H1 (cell line): ENCODE measurements at regions not wholly inside any gene's neighbourhood (a gene's known extent, or its start where the extent isn't known, plus 50 kb on each side); places are given as distances from the start of the nearest gene placed in this dataset.

Source experiments
- CTCF ChIA-PET: fragments of 300-600 bp; sonication (Branson Sonifier 250); formaldehyde crosslinking; loops from one replicate; lab custom pipeline; 2021; ENCODE audit not compliant: partially characterized antibody; lab: Charles Lee
- POLR2A ChIA-PET: fragments of 300-600 bp; sonication (Branson Sonifier 250); formaldehyde crosslinking; loops from one replicate; lab custom pipeline; 2021; ENCODE audit warnings: inconsistent platforms; ENCODE audit not compliant: partially characterized antibody; lab: Charles Lee
- DNase-seq, 2 experiments: peaks; one replicate each; pipeline versions ENCODE4 v3.0.0 to v3.0.0-alpha.2; 2010 to 2022; ENCODE audit warnings: low spot score in 2 of 2, low read depth in 1 of 2, mixed read lengths in 1 of 2
- FAIRE-seq: peaks from 2 replicates; lab custom pipeline; 2011; peaks lifted over from hg19 to GRCh38; lab: Jason Lieb, UNC
- H2AFZ ChIP-seq: 2 replicates; pipeline ENCODE4 v1.8.1; 2012; ENCODE audit warnings: low read length, inconsistent platforms
- H2AK5ac ChIP-seq: 2 replicates; pipeline ENCODE4 v1.6.1; 2013; ENCODE audit warnings: low read depth, low read length
- H2BK120ac ChIP-seq: replicated peaks from 2 replicates; pipeline ENCODE3; 2013; ENCODE audit warnings: low read depth, low read length, inconsistent platforms
- H2BK12ac ChIP-seq: 2 replicates; pipeline ENCODE4 v1.6.1; 2013; ENCODE audit warnings: low read depth, low read length
- H2BK15ac ChIP-seq: 2 replicates; pipeline ENCODE4 v1.6.1; 2013; ENCODE audit warnings: low read length
- H2BK20ac ChIP-seq: 2 replicates; pipeline ENCODE4 v1.6.1; 2013; ENCODE audit warnings: low read length
- H2BK5ac ChIP-seq: 2 replicates; pipeline ENCODE4 v1.6.1; 2013; ENCODE audit warnings: low read depth, low read length
- H3K14ac ChIP-seq: 2 replicates; pipeline ENCODE4 v1.6.1; 2013; ENCODE audit warnings: inconsistent platforms; ENCODE audit not compliant: insufficient read length
- H3K18ac ChIP-seq: 2 replicates; pipeline ENCODE4 v1.6.1; 2013; ENCODE audit warnings: low read length; ENCODE audit errors: extremely low read depth
- H3K23ac ChIP-seq: 2 replicates; pipeline ENCODE4 v1.6.1; 2013; ENCODE audit warnings: inconsistent platforms; ENCODE audit not compliant: insufficient read length
- H3K23me2 ChIP-seq: 2 replicates; pipeline ENCODE4 v1.6.1; 2013; ENCODE audit warnings: low read depth, low read length
- H3K27ac ChIP-seq: 2 replicates; pipeline ENCODE4 v1.6.1; 2011; ENCODE audit warnings: low read depth, low read length, inconsistent platforms
- H3K27me3 ChIP-seq, 4 experiments: replicated peaks in 1 of 4; 1 replicate in 1 of 4; 2 replicates in 3 of 4; pipeline versions ENCODE4 v1.6.1 to v1.8.1; 2011 to 2013; ENCODE audit warnings: low read length in 3 of 4, mild to moderate bottlenecking in 3 of 4, inconsistent platforms in 2 of 4, mixed read lengths in 2 of 4, moderate library complexity in 1 of 4; ENCODE audit not compliant: control insufficient read depth in 3 of 4, insufficient read depth in 3 of 4; ENCODE audit errors: extremely low read depth in 1 of 4
- H3K36me3 ChIP-seq, 4 experiments: 2 replicates each; pipeline versions ENCODE4 v1.6.1 to v1.8.1; 2011 to 2013; ENCODE audit warnings: mild to moderate bottlenecking in 4 of 4, low read length in 3 of 4, moderate library complexity in 2 of 4, control low read depth in 1 of 4, inconsistent platforms in 1 of 4; ENCODE audit not compliant: insufficient read depth in 4 of 4, control insufficient read depth in 2 of 4
- H3K4ac ChIP-seq: replicated peaks from 2 replicates; pipeline ENCODE3; 2013; ENCODE audit warnings: low read length, low read depth, mixed read lengths, inconsistent platforms; ENCODE audit not compliant: insufficient read length
- H3K4me1 ChIP-seq, 4 experiments: replicated peaks in 1 of 4; 1 replicate in 1 of 4; 2 replicates in 3 of 4; pipeline versions ENCODE4 v1.6.1 to v1.8.1; 2011 to 2013; ENCODE audit warnings: low read length in 3 of 4, inconsistent platforms in 2 of 4, mixed read lengths in 1 of 4; ENCODE audit not compliant: insufficient read depth in 4 of 4, control insufficient read depth in 3 of 4
- H3K4me2 ChIP-seq, 2 experiments: 2 replicates each; pipeline versions ENCODE4 v1.6.1 to v1.8.1; 2011 to 2013; ENCODE audit warnings: low read depth in 2 of 2, low read length in 2 of 2, control low read depth in 1 of 2, inconsistent platforms in 1 of 2, mild to moderate bottlenecking in 1 of 2; ENCODE audit not compliant: insufficient read depth in 1 of 2
- H3K4me3 ChIP-seq, 4 experiments: fragments of 200-600, 300-600 bp in 1 of 4; sonication (generic), shearing (Covaris generic), sonication (Bioruptor Twin) in 1 of 4; 2 replicates each; pipeline versions ENCODE4 v1.5.1 to v1.8.1; 2011 to 2016; ENCODE audit warnings: low read length in 4 of 4, low read depth in 3 of 4, control low read depth in 2 of 4, inconsistent platforms in 2 of 4, mild to moderate bottlenecking in 2 of 4, mixed read lengths in 1 of 4, moderate library complexity in 1 of 4; ENCODE audit not compliant: insufficient read depth in 2 of 4; ENCODE audit errors: extremely low read depth in 1 of 4
- H3K56ac ChIP-seq: replicated peaks from 2 replicates; pipeline ENCODE3; 2013; ENCODE audit warnings: low read depth, mild to moderate bottlenecking, mixed read lengths, low read length, inconsistent platforms; ENCODE audit not compliant: insufficient read length
- H3K79me1 ChIP-seq: 2 replicates; pipeline ENCODE4 v1.6.1; 2013; ENCODE audit warnings: low read depth, low read length, control low read depth
- H3K79me2 ChIP-seq, 2 experiments: 2 replicates each; pipeline versions ENCODE4 v1.6.1 to v1.8.1; 2012 to 2013; ENCODE audit warnings: low read length in 2 of 2, mild to moderate bottlenecking in 2 of 2, inconsistent platforms in 1 of 2; ENCODE audit not compliant: insufficient read depth in 2 of 2, control insufficient read depth in 1 of 2
- H3K9ac ChIP-seq, 4 experiments: replicated peaks in 1 of 4; 1 replicate in 1 of 4; 2 replicates in 3 of 4; pipeline versions ENCODE4 v1.6.1 to v1.8.1; 2011 to 2013; ENCODE audit warnings: low read depth in 3 of 4, low read length in 3 of 4, control low read depth in 2 of 4, mild to moderate bottlenecking in 2 of 4, moderate library complexity in 2 of 4, inconsistent platforms in 1 of 4; ENCODE audit errors: extremely low read depth in 1 of 4
- H3K9me3 ChIP-seq, 2 experiments: 2 replicates each; pipeline versions ENCODE4 v1.6.1 to v1.8.1; 2012 to 2013; ENCODE audit warnings: mild to moderate bottlenecking in 2 of 2, moderate library complexity in 2 of 2, control low read depth in 1 of 2, inconsistent platforms in 1 of 2, low read depth in 1 of 2, low read length in 1 of 2, mixed read lengths in 1 of 2; ENCODE audit not compliant: insufficient read depth in 2 of 2
- H4K20me1 ChIP-seq, 2 experiments: replicated peaks in 1 of 2; 2 replicates each; pipeline versions ENCODE3 to v1.8.1; 2011 to 2013; ENCODE audit warnings: inconsistent platforms in 2 of 2, low read length in 2 of 2, mild to moderate bottlenecking in 1 of 2; ENCODE audit not compliant: insufficient read depth in 2 of 2, control insufficient read depth in 1 of 2
- H4K5ac ChIP-seq: 2 replicates; pipeline ENCODE4 v1.6.1; 2013; ENCODE audit warnings: low read length, low read depth, mixed read lengths, inconsistent platforms; ENCODE audit not compliant: insufficient read length
- H4K8ac ChIP-seq: 2 replicates; pipeline ENCODE4 v1.8.0; 2013; ENCODE audit warnings: mild to moderate bottlenecking, moderate library complexity, low read length, inconsistent platforms; ENCODE audit not compliant: insufficient read depth; ENCODE audit errors: extremely low read depth
- H4K91ac ChIP-seq: replicated peaks from 2 replicates; pipeline ENCODE3; 2013; ENCODE audit warnings: low read length, mixed read lengths, inconsistent platforms; ENCODE audit not compliant: insufficient read length
- ASH2L ChIP-seq: fragments of 200-600, 300-600 bp; sonication (generic); IDR thresholded peaks from one replicate; pipeline ENCODE4 v1.7.1; 2017; ENCODE audit warnings: low read length
- FOSL1 ChIP-seq: IDR thresholded peaks from 2 replicates; pipeline ENCODE4 v1.6.1; 2011; ENCODE audit warnings: mild to moderate bottlenecking, low read depth, low read length, moderate library complexity; ENCODE audit not compliant: insufficient read depth
- PHF8 ChIP-seq: fragments of 200-600 bp; sonication (generic); conservative IDR thresholded peaks from 2 replicates; pipeline ENCODE4 v1.7.1; 2012; ENCODE audit warnings: low read depth, mild to moderate bottlenecking, inconsistent platforms, low read length, moderate library complexity
- POLR2AphosphoS5 ChIP-seq: IDR thresholded peaks from 2 replicates; pipeline ENCODE4 v1.6.1; 2011; ENCODE audit warnings: low read depth, low read length
- SIN3A ChIP-seq, 2 experiments: IDR thresholded peaks in 1 of 2; conservative IDR thresholded peaks in 1 of 2; 2 replicates each; pipeline ENCODE4 v1.6.1; 2011 to 2012; ENCODE audit warnings: low read length in 2 of 2, improper control_type of control experiment in 1 of 2, low read depth in 1 of 2, mild to moderate bottlenecking in 1 of 2
- WGBS, 2 experiments: shearing (Covaris generic) in 1 of 2; methylation state at CpG; one replicate each; pipeline versions ENCODE4 v1.1.6 to v1.1.7; 2013 to 2015; ENCODE audit warnings: low lambda C conversion rate in 2 of 2, mixed read lengths in 2 of 2, inconsistent platforms in 1 of 2, low coverage in 1 of 2, missing lambda C conversion rate in 1 of 2; ENCODE audit not compliant: insufficient replicate concordance in 2 of 2, insufficient coverage in 1 of 2, insufficient read length in 1 of 2; ENCODE audit errors: extremely low coverage in 1 of 2, missing lambda C conversion rate in 1 of 2; 5-methylcytosine and 5-hydroxymethylcytosine counted together

DNA sequence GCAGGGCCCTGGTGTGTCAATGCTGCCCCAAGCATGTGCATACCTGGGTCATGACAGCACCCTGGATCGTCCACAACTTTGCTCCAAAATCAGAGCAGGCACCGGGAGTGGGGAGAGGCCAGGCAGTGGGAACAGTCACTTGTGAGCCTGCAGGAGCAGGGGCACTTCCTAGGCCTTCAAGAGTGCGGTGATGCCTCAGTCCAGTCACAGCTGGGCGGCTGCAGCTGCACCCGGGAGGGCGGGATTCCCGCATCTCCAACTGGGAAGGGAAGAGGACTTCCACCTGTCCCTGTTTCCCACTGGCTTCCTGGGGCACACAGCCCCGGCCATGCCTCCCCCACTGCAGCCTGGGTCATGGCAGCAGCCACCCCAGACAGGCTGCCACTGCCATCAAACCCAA lies 191.3 kb upstream of the DEFB112 start:
- Histone ChIP-seq H2BK12ac (no peak overlapping the region), H3K79me1 (no peaks in the 10 kb centered on the region), H3K9me3 (no peaks in the 10 kb centered on the region; a peak in 1 of 4 replicates), H4K8ac (0 out of 2 replicates have a peak overlapping the region, but pooled peaks have one; percentile 35), H3K23me2 (no peaks in the 10 kb centered on the region), H3K27me3 (no peaks in the 10 kb centered on the region), H3K18ac (no peak overlapping the region), H3K14ac (no peak overlapping the region), H3K36me3 (no peaks in the 10 kb centered on the region), H4K5ac (no peak overlapping the region), H3K79me2 (no peaks in the 10 kb centered on the region), H4K20me1 (no peaks in the 10 kb centered on the region), H3K4ac (no peak overlapping the region), H3K9ac (no peak overlapping the region), H2AFZ (no peak overlapping the region), H3K23ac (no peak overlapping the region), H3K27ac (no peak overlapping the region), H2BK20ac (no peak overlapping the region), H4K91ac (no peak overlapping the region), H3K4me3 (no peak overlapping the region), H2AK5ac (no peak overlapping the region), H2BK15ac (no peak overlapping the region), H2BK120ac (no peak overlapping the region), H2BK5ac (no peak overlapping the region), H3K4me2 (no peak overlapping the region), H3K4me1 (no peaks in the 10 kb centered on the region), H3K56ac (no peak overlapping the region)
- ChIA-PET CTCF (interaction anchor here (1.0 kb wide), 1 partner anchor 48 kb away, joined by 3 read pairs; no protein-coding TSS in a partner anchor), POLR2A (no interaction called here)
- 94% methylated on average over 6 of the region's 8 CpGs; no CpG with 5 or more reads in 1 of the 2 experiments for WGBS, 2 experiments
- FAIRE-seq = no peak
- no peak for DNase-seq
- TF ChIP-seq SIN3A (conservative IDR thresholded peaks at IDR 0.05 in 1 of 2, IDR thresholded peaks at IDR 0.05 in 1 of 2; ENCODE audit: low read depth in 1 of 2, low read length in 2 of 2) = no peak
- TF ChIP-seq PHF8 = no peak
- TF ChIP-seq FOSL1 = no peak
- no peak for TF ChIP-seq POLR2AphosphoS5
- no peak for TF ChIP-seq ASH2L
